K562 (cell line): ENCODE measurements at regions not wholly inside any gene's neighbourhood (a gene's known extent, or its start where the extent isn't known, plus 50 kb on each side); places are given as distances from the start of the nearest gene placed in this dataset.

Experiments
- ATAC-seq: fragments of 200-7000 bp; cut with Tn5 transposase; 3 replicates; pipeline ENCODE4 v1.9.1; 2020; ENCODE audit warnings: moderate library complexity
- BruUV-seq: library from RNA; stranded (reverse); fragments of 400-500 nt; replicated peaks from 2 replicates; lab custom pipeline; 2021; lab: Mats Ljungman, UMichigan
- CTCF ChIA-PET: fragments of 300-600 bp; formaldehyde crosslinking; extraction: SDS; loops from one replicate; lab custom pipeline; 2021; ENCODE audit warnings: low intra/inter-chr PET ratio; lab: Yijun Ruan, JAX
- POLR2A ChIA-PET: fragments of 300-600, 350-650 bp; sonication (Branson Sonifier 250); formaldehyde crosslinking; extraction: SDS; loops from one replicate; lab custom pipeline; 2021; ENCODE audit warnings: antibody characterized with exemption, inconsistent platforms; lab: Yijun Ruan, JAX
- DNase-seq, 4 experiments: peaks; one replicate each; pipeline versions ENCODE4 v3.0.0 to v3.0.0-alpha.2; 2011 to 2018; ENCODE audit warnings: low spot score in 3 of 4, mixed read lengths in 3 of 4; ENCODE audit errors: extremely low read depth in 1 of 4
- FAIRE-seq: peaks from 2 replicates; lab custom pipeline; 2011; peaks lifted over from hg19 to GRCh38; lab: Jason Lieb, UNC
- H2AFZ ChIP-seq: 2 replicates; pipeline ENCODE4 v1.6.0; 2011; ENCODE audit warnings: low read depth, low read length, control low read depth, inconsistent platforms
- H3K27ac ChIP-seq: fragments of 200-600 bp; 3 replicates; pipeline ENCODE4 v1.8.0; 2011; ENCODE audit warnings: low read depth, mild to moderate bottlenecking, control low read depth, inconsistent platforms, low read length, moderate library complexity, mixed read lengths; ENCODE audit errors: extremely low read depth
- H3K27me3 ChIP-seq, 2 experiments: fragments of 300-600 bp in 1 of 2; 2 replicates in 1 of 2; 3 replicates in 1 of 2; pipeline versions ENCODE4 v1.6.0 to v1.8.0; 2011; ENCODE audit warnings: inconsistent platforms in 2 of 2, low read length in 2 of 2, mild to moderate bottlenecking in 1 of 2, mixed read lengths in 1 of 2, moderate library complexity in 1 of 2; ENCODE audit not compliant: control insufficient read depth in 2 of 2, insufficient read depth in 2 of 2
- H3K36me3 ChIP-seq: fragments of 300-600 bp; 3 replicates; pipeline ENCODE4 v1.8.0; 2011; ENCODE audit warnings: mild to moderate bottlenecking, low read length, inconsistent platforms; ENCODE audit not compliant: control insufficient read depth, insufficient read depth
- H3K4me1 ChIP-seq, 2 experiments: fragments of 200-600 bp in 1 of 2; replicated peaks in 1 of 2; 2 replicates in 1 of 2; 3 replicates in 1 of 2; pipeline versions ENCODE4 v1.5.1 to v1.8.0; 2011; ENCODE audit warnings: inconsistent platforms in 2 of 2, low read length in 2 of 2, mild to moderate bottlenecking in 1 of 2, mixed read lengths in 1 of 2, moderate library complexity in 1 of 2; ENCODE audit not compliant: control insufficient read depth in 2 of 2, insufficient read depth in 2 of 2
- H3K4me2 ChIP-seq: 2 replicates; pipeline ENCODE4 v1.6.1; 2011; ENCODE audit warnings: low read length, control low read depth, inconsistent platforms, mixed read lengths; ENCODE audit not compliant: insufficient read depth
- H3K4me3 ChIP-seq: fragments of 200-600 bp; sonication (generic), shearing (Covaris generic); 2 replicates; pipeline ENCODE4 v1.5.1; 2016; ENCODE audit warnings: control low read depth, inconsistent platforms
- H3K79me2 ChIP-seq: fragments of 200-600 bp; 3 replicates; pipeline ENCODE4 v1.8.0; 2011; ENCODE audit warnings: low read length, inconsistent platforms; ENCODE audit not compliant: control insufficient read depth, insufficient read depth
- H3K9ac ChIP-seq, 2 experiments: 2 replicates each; pipeline versions ENCODE4 v1.6.0 to v1.6.1; 2011; ENCODE audit warnings: low read depth in 2 of 2, low read length in 2 of 2, control low read depth in 1 of 2, inconsistent platforms in 1 of 2, mild to moderate bottlenecking in 1 of 2, mixed read lengths in 1 of 2; ENCODE audit not compliant: insufficient read depth in 1 of 2
- H3K9me1 ChIP-seq: one replicate; pipeline ENCODE4 v1.6.0; 2011; ENCODE audit warnings: inconsistent platforms, mild to moderate bottlenecking, low read length, moderate library complexity; ENCODE audit not compliant: control insufficient read depth, insufficient read depth
- H3K9me3 ChIP-seq: replicated peaks from 2 replicates; pipeline ENCODE4 v1.5.1; 2011; ENCODE audit warnings: low read depth, low read length, inconsistent platforms; ENCODE audit not compliant: control insufficient read depth, insufficient read depth
- H4K20me1 ChIP-seq: replicated peaks from 2 replicates; pipeline ENCODE4 v1.6.1; 2011; ENCODE audit warnings: low read length, inconsistent platforms, mixed read lengths; ENCODE audit not compliant: control insufficient read depth, insufficient read depth
- FOSL1 ChIP-seq: fragments of 200-800 bp; sonication (Bioruptor generic); conservative IDR thresholded peaks from 2 replicates; pipeline ENCODE4 v1.6.1; 2016; ENCODE audit warnings: missing genetic modification characterization, missing compliant biosample characterization
- GTF2B ChIP-seq: IDR thresholded peaks from 2 replicates; pipeline ENCODE4 v1.6.1; 2011; ENCODE audit not compliant: insufficient read length; ENCODE audit errors: extremely low read depth
- HDAC6 ChIP-seq: IDR thresholded peaks from 2 replicates; pipeline ENCODE4 v1.6.1; 2012; ENCODE audit warnings: low read depth, mild to moderate bottlenecking, control low read depth, inconsistent platforms, low read length, moderate library complexity
- NR2C1 ChIP-seq, 2 experiments: fragments of 450-650 bp; IDR thresholded peaks; 2 replicates each; pipeline ENCODE4 v1.6.1; 2017; ENCODE audit warnings: mild to moderate bottlenecking in 2 of 2, antibody characterized with exemption in 1 of 2, inconsistent platforms in 1 of 2, missing compliant biosample characterization in 1 of 2, missing genetic modification characterization in 1 of 2
- PPARD ChIP-seq: fragments of 250-450 bp; sonication (Bioruptor Pico); IDR thresholded peaks from 2 replicates; pipeline ENCODE4 v1.8.0; 2022; ENCODE audit warnings: inconsistent platforms, mild to moderate bottlenecking, moderate library complexity
- PTTG1 ChIP-seq: fragments of 450-650 bp; IDR thresholded peaks from 2 replicates; pipeline ENCODE4 v1.6.1; 2016; ENCODE audit warnings: low read depth, mild to moderate bottlenecking, missing genetic modification characterization, missing compliant biosample characterization
- TEAD1 ChIP-seq, 2 experiments: fragments of 450-650 bp in 1 of 2; sonication (generic) in 1 of 2; formaldehyde crosslinking; IDR thresholded peaks; 2 replicates each; pipeline versions ENCODE4 v1.4.0 to v1.8.0; 2020 to 2022; ENCODE audit warnings: mild to moderate bottlenecking in 2 of 2, missing genetic modification reagents in 1 of 2
- TSHZ1 ChIP-seq: fragments of 250-450 bp; sonication (Bioruptor Pico); IDR thresholded peaks from 2 replicates; pipeline ENCODE4 v1.4.0; 2020; ENCODE audit warnings: mild to moderate bottlenecking, moderate library complexity
- USF1 ChIP-seq: sonication (generic); formaldehyde crosslinking; IDR thresholded peaks from 2 replicates; pipeline ENCODE4 v1.9.0; 2022; ENCODE audit warnings: mild to moderate bottlenecking, missing genetic modification reagents
- ZNF224 ChIP-seq: sonication (generic); formaldehyde crosslinking; IDR thresholded peaks from 2 replicates; pipeline ENCODE4 v1.8.0; 2022; ENCODE audit warnings: mild to moderate bottlenecking, missing genetic modification reagents
- WGBS: fragments of 100-300 bp; shearing (Covaris generic); methylation state at CpG from one replicate; pipeline ENCODE4 v1.1.6; 2016; ENCODE audit warnings: low coverage, mixed read lengths; ENCODE audit not compliant: insufficient coverage; ENCODE audit errors: missing lambda C conversion rate; 5-methylcytosine and 5-hydroxymethylcytosine counted together
- in situ Hi-C: fragments of 300-500 bp; cut with MboI; formaldehyde crosslinking; loops from 4 replicates; pipeline ENCODE4 v1.15.0; 2018; ENCODE audit warnings: inconsistent platforms, mixed read lengths
- intact Hi-C: fragments of 100-400 bp; cut with micrococcal nuclease; formaldehyde crosslinking; loops from 2 replicates; pipeline ENCODE4 v1.14.2; 2022

GRCh38 chr11:80632156-80632555 is 1191.3 kb upstream of the TENM4 start:
- H3K9ac ChIP-seq: no peak overlapping the region
- TF ChIP-seq HDAC6: no peak
- no peak for TF ChIP-seq NR2C1 (IDR thresholded peaks at IDR 0.05)
- TF ChIP-seq NR2C1 (tag; IDR thresholded peaks at IDR 0.05): no peak
- H3K36me3 ChIP-seq: no peaks in the 10 kb centered on the region
- H3K4me2 ChIP-seq: no peak overlapping the region
- no peak overlapping the region for H3K4me3 ChIP-seq
- no peak overlapping the region for H2AFZ ChIP-seq
- no peaks in the 10 kb centered on the region for H3K9me3 ChIP-seq
- ChIA-PET CTCF (no interaction called here), POLR2A (no interaction called here)
- DNase-seq (no peak), FAIRE-seq (no peak), ATAC-seq (no peak)
- 0% methylated on average over 2 of the region's 2 CpGs for WGBS
- no peaks in the 10 kb centered on the region for H3K4me1 ChIP-seq
- H3K27me3 ChIP-seq: no peaks in the 10 kb centered on the region
- H3K27ac ChIP-seq: no peak overlapping the region
- H3K9me1 ChIP-seq: no peaks in the 10 kb centered on the region
- in situ Hi-C loops (no loop called here), intact Hi-C loops (no loop called here)
- no peaks in the 10 kb centered on the region for H3K79me2 ChIP-seq
- H4K20me1 ChIP-seq: no peaks in the 10 kb centered on the region
- no TSS peak for BruUV-seq

GRCh38 chr11:80629466-80629865 is 1188.6 kb upstream of the TENM4 start:
- no TSS peak for BruUV-seq
- no peaks in the 10 kb centered on the region for H3K36me3 ChIP-seq
- in situ Hi-C loops: no loop called here
- H3K9me1 ChIP-seq: no peaks in the 10 kb centered on the region
- H3K9ac ChIP-seq: no peak overlapping the region
- DNase-seq (no peak), ATAC-seq (no peak), FAIRE-seq (no peak)
- H3K4me3 ChIP-seq: no peak overlapping the region
- H3K4me2 ChIP-seq: no peak overlapping the region
- TF ChIP-seq PTTG1 (tag) (no peak), PPARD (CRISPR knock-in tag) (no peak), GTF2B (no peak), USF1 (no peak), FOSL1 (tag) (no peak), ZNF224 (CRISPR knock-in tag) (no peak), TSHZ1 (CRISPR knock-in tag) (no peak), TEAD1 (CRISPR knock-in tag; IDR thresholded peaks at IDR 0.05) (no peak)
- H3K27ac ChIP-seq: no peak overlapping the region
- no peaks in the 10 kb centered on the region for H4K20me1 ChIP-seq
- no peaks in the 10 kb centered on the region for H3K9me3 ChIP-seq
- H3K79me2 ChIP-seq: no peaks in the 10 kb centered on the region
- POLR2A ChIA-PET: no interaction called here
- no peak overlapping the region for H2AFZ ChIP-seq
- WGBS: 0% methylated on average over 2 of the region's 2 CpGs
- H3K27me3 ChIP-seq: no peaks in the 10 kb centered on the region
- intact Hi-C loops: no loop called here
- no peaks in the 10 kb centered on the region for H3K4me1 ChIP-seq
- CTCF ChIA-PET: no interaction called here
